Lower leg skin (tissue), 3 donors: ENCODE measurements at regions not wholly inside any gene's neighbourhood (a gene's known extent, or its start where the extent isn't known, plus 50 kb on each side); places are given as distances from the start of the nearest gene placed in this dataset.

Experiments used
- CTCF ChIP-seq, 3 donors: fragments of 450-650 bp; IDR thresholded peaks; one replicate each; pipeline ENCODE4 v1.5.1; 2016; ENCODE audit warnings: antibody characterized with exemption in 3 of 3, mild to moderate bottlenecking in 3 of 3, moderate library complexity in 2 of 3
- POLR2A ChIP-seq, 2 donors: fragments of 450-650 bp; IDR thresholded peaks; one replicate each; pipeline ENCODE4 v1.6.1; 2016 to 2017; ENCODE audit warnings: antibody characterized with exemption in 2 of 2, mild to moderate bottlenecking in 1 of 2, moderate library complexity in 1 of 2

GRCh38 chr2:154557906-154558305 lies 140.6 kb upstream of the KCNJ3 start:
- TF ChIP-seq CTCF (IDR thresholded peaks at IDR 0.05) (no peak), POLR2A (IDR thresholded peaks at IDR 0.05) (no peak)
